ENCODE measurements at regions not wholly inside any gene's neighbourhood (a gene's known extent, or its start where the extent isn't known, plus 50 kb on each side); places are given as distances from the start of the nearest gene placed in this dataset.

DNA sequence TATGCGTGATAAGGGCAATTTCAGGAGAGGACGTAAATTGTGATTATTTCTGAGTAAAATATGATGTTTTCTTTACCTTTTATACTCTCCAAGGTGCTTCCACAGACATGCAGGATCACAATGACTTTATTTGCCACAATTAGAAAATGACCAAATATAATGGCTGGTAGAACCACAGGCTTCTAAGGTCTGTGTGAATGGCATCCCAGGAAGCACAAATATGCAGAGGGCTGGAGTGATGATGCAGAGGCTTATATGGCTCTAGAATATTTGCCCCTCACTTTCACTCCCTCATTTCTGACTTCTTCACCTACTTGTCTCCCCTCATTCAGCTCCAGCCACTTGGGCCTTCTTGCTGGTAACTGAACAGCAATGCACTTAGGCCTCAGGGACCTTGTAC lies 502.1 kb upstream of the MAP3K7 start:
- Histone ChIP-seq H3K27ac (no peak overlapping the region), H3K4me1 (no peaks in the 10 kb centered on the region), H3K36me3 (no peaks in the 10 kb centered on the region), H3K27me3 (no peaks in the 10 kb centered on the region), H3K9me3 (no peaks in the 10 kb centered on the region), H3K4me3 (no peak overlapping the region)
- TF ChIP-seq, protein P1, sequence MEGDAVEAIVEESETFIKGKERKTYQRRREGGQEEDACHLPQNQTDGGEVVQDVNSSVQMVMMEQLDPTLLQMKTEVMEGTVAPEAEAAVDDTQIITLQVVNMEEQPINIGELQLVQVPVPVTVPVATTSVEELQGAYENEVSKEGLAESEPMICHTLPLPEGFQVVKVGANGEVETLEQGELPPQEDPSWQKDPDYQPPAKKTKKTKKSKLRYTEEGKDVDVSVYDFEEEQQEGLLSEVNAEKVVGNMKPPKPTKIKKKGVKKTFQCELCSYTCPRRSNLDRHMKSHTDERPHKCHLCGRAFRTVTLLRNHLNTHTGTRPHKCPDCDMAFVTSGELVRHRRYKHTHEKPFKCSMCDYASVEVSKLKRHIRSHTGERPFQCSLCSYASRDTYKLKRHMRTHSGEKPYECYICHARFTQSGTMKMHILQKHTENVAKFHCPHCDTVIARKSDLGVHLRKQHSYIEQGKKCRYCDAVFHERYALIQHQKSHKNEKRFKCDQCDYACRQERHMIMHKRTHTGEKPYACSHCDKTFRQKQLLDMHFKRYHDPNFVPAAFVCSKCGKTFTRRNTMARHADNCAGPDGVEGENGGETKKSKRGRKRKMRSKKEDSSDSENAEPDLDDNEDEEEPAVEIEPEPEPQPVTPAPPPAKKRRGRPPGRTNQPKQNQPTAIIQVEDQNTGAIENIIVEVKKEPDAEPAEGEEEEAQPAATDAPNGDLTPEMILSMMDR (IDR thresholded peaks at IDR 0.05) = no peak
- intact Hi-C loops (cut with DNase I; ENCODE audit: low total_unique reads) = no loop called here
- DNase-seq = no peak

- Histone ChIP-seq H3K9me3 (no peaks in the 10 kb centered on the region), H3K27me3 (no peaks in the 10 kb centered on the region), H3K36me3 (no peaks in the 10 kb centered on the region), H3K27ac (no peak overlapping the region), H3K4me3 (no peak overlapping the region), H3K4me1 (no peaks in the 10 kb centered on the region)
- intact Hi-C loops (cut with DNase I; ENCODE audit: low total_unique reads) = no loop called here
- TF ChIP-seq, protein P1 (IDR thresholded peaks at IDR 0.05) = no peak
- DNase-seq = no peak
Measured at GRCh38 chr6:91088515-91088914, 501.6 kb upstream of the MAP3K7 start.

DNA sequence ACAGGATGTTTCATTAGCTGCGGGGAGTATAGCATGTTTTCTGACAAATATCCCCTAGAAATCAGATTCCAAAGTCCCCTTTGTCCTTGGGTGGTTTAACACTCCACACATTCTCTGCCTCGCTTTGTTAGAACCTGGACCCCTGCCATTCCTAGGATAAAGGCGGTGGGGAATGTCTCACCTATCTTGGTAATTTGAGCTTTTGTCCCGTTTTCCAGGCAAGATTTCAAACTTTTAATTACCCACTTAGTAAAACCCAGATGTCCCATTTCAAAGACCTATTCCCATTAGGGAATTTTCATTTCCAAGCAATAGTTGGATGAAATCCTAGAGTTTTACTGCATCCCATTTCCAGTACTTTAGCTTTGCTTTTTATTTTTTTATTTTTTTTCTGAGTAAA lies 501.0 kb upstream of the MAP3K7 start:
- no peak for DNase-seq
- no peak overlapping the region for H3K27ac ChIP-seq
- H3K4me3 ChIP-seq = no peak overlapping the region
- H3K4me1 ChIP-seq = no peaks in the 10 kb centered on the region
- TF ChIP-seq, protein P1 (IDR thresholded peaks at IDR 0.05) = no peak
- H3K27me3 ChIP-seq = no peaks in the 10 kb centered on the region
- no peaks in the 10 kb centered on the region for H3K36me3 ChIP-seq
- H3K9me3 ChIP-seq = no peaks in the 10 kb centered on the region
- intact Hi-C loops (cut with DNase I; ENCODE audit: low total_unique reads) = no loop called here

- intact Hi-C loops (cut with DNase I; ENCODE audit: low total_unique reads) = no loop called here
- DNase-seq = no peak
- TF ChIP-seq, protein P1 (IDR thresholded peaks at IDR 0.05) = no peak
- no peaks in the 10 kb centered on the region for H3K36me3 ChIP-seq
- H3K9me3 ChIP-seq = no peaks in the 10 kb centered on the region
- no peaks in the 10 kb centered on the region for H3K27me3 ChIP-seq
- H3K4me3 ChIP-seq = no peak overlapping the region
- no peak overlapping the region for H3K27ac ChIP-seq
- no peaks in the 10 kb centered on the region for H3K4me1 ChIP-seq
Measured at GRCh38 chr6:91083211-91083610, 496.3 kb upstream of the MAP3K7 start.

GRCh38 chr6:91082311-91082832 lies 495.5 kb upstream of the MAP3K7 start:
- no peaks in the 10 kb centered on the region for H3K4me1 ChIP-seq
- no peak for DNase-seq
- TF ChIP-seq, protein P1 (IDR thresholded peaks at IDR 0.05) = no peak

More at GRCh38 chr6:91082311-91082832, 495.5 kb upstream of the MAP3K7 start:
- Histone ChIP-seq H3K36me3 (no peaks in the 10 kb centered on the region), H3K27ac (no peak overlapping the region), H3K27me3 (no peaks in the 10 kb centered on the region), H3K4me3 (no peak overlapping the region), H3K9me3 (no peaks in the 10 kb centered on the region)
- intact Hi-C loops (cut with DNase I; ENCODE audit: low total_unique reads) = no loop called here
